HUDEP-2 (cell line): ENCODE measurements at regions not wholly inside any gene's neighbourhood (a gene's known extent, or its start where the extent isn't known, plus 50 kb on each side); places are given as distances from the start of the nearest gene placed in this dataset.
"Not testable (repeated sequence)": the region's sequence is repeated elsewhere in the genome, so short reads cannot be mapped to it uniquely, and the experiment has no call there.

Experiments used
- DNase-seq, 76 experiments: peaks; one replicate each; lab custom pipeline; 2025; ENCODE audit not compliant: unreplicated experiment in 76 of 76; lab: John Stamatoyannopoulos, UW

DNA sequence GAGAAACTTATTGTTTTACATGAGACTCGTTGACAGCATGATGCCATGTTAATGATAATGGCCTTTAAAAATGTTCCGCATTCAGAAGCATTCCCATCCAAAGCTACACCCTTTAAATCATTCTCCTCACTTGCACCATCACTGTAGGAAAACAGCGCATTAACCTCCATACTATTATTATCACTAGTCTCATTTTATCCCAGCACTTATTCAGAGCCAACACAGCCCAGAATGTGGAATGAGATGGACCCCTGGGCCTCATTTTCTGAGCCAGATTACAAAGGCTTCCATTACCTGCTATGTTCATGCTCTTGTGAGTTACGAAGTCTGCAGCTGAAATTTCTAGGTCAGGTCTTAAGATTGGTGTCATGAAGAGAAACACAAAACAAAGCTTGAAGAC lies 159.4 kb downstream of the HS3ST3A1 start:
- no peak for DNase-seq

DNA sequence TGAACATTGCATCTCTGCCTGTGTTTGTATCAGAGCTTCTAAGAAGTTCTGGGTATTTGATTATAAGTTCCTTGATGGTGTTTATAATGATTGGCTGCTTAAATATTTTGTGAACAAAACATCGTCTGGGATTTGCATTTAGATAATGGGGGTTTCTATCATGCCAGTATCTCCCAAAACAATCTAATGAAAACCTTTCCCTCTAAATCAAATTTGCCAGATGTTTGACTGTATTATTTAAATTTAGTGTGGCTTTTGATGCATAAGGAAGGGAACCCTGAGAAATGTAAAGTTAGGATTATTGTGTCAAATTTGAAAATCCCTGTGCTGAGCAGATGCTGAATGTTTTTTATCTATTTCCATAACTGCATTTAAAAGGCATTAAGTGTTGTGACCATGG lies 159.9 kb downstream of the HS3ST3A1 start:
- no peak for DNase-seq

DNA sequence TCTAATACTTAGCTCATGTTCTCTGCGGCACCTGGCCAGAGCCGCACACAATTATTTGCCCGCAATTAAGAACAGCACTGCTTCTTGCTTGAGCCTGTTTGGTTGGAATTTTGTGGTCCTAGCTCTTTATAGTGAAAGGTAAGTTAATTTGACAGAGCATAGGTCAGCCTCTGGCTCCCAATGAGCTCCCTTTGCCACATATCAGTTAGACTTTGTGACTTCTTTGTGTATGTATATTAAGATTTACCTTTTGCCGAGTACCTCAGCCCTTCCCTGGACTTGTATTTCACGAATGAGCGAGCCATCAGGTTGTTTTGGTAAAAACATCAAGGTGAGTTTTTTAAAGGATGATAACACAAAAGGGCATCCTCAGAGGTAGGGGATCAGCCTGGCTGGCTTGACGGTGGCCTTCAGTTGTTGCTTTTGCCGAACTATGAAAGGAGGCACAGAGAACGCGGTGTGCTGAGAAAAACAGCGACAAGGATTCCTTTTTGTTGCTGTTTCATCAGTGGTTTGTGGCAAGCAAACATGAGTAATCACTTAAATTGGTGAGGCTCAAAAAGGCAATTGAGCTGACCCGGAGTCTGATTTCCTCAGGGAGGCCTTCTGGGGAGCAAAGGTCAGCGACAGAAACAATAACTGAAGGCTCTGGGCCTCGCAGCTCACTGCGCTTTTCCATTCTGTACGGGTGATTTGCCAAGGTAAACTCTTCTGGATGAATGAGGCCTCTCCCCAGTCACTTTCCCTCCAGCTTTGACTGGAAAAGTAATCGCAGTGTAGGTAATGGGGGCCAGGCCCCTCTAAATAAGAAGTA lies 163.6 kb downstream of the HS3ST3A1 start:
- no peak for DNase-seq

DNA sequence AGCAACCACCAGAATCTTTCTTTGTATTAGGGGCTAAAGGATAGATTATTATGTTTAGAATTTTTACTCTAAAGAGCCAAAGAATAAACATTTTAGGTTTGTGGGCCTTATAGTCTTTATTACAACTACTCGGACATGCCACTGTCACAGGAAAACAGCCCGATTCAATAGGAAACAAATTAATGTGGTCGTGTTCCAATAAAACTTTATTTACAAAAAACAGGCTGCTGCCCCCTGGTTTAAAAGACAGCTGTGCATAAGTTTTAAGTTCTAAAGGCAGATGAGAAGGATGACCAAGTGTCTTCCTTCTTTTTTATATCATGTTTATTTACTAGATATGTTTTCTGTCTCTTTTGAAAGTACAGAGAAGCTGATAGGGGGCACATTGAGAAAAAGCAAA lies 166.5 kb downstream of the HS3ST3A1 start:
- no peak for DNase-seq

DNA sequence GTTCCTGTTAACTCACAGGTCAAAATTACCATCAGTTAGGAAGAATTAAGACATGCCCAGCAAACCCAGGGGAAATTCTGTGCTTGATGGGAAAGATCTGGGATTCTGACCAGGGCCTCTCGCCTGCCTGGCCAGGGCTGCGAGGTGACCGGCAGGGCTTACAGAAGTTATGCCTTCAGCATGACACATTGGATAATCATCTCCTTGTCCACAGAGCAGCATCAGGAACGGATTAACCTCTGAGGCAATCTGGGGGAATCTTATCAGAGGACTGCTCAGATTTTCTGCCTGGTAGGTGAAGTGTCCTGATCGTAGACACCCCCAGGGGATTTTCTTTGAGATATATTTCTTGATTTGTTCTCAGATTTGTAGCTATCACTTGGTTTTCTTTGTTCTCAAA lies 172.5 kb downstream of the HS3ST3A1 start:
- DNase-seq = no peak

DNA sequence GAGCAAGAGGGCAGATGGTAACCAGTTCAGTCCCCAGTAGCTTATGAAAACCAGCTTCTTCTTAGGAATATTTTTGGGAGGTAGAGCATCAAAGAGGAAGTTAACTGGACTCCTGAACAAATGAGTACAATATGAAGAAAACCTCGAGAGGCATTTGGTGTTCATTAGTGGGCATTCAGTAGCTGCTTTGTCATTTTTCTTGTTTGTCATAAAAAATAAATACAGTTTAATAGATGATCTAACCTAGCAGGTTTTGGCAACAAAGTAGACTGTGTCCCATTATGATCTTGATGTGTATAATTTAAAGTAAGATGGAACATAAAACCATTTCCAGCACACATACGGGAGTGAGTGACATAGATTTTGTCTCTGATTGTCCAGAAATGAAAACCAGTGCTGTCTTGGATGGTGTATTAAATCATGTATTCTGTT lies 173.1 kb downstream of the HS3ST3A1 start:
- DNase-seq = no peak

DNA sequence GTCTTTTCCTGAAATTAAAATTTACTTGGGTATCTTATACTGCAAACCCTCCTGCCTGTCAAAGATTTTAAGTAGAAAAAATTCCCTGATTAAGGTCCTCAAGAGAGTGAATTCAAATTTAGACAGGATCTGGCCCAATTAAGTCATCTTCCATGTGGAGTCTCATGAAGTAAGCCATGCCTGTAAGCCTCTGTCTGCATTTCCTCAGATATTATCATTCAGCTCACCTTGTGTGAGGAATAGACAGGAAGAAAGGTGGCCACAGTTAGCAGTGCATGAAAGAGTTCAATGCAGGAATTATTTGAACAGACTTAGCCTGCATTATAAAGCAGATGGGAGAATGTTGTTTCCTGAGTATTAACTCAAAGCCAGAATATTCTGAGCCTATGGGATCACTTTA lies 174.7 kb downstream of the HS3ST3A1 start:
- DNase-seq = no peak

DNA sequence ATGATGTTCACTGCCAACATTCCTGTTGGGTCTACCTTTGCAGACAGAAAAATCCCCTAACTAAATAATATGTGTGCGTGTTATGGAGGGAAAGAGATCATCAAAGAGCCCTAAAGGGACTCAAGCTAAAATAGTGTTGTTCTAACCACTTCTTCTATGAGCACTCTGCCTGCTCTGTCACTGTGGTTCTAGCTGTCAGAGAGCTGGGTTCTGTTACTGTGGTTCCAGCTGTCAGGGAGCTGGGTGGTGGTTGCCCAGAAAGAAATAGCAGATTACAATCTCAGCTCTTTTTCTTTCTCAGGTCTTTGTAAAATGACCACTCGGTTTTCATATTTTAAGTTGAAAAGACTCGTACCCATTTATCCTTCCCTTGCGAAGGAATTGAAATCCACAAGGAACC lies 176.3 kb downstream of the HS3ST3A1 start:
- DNase-seq = no peak

DNA sequence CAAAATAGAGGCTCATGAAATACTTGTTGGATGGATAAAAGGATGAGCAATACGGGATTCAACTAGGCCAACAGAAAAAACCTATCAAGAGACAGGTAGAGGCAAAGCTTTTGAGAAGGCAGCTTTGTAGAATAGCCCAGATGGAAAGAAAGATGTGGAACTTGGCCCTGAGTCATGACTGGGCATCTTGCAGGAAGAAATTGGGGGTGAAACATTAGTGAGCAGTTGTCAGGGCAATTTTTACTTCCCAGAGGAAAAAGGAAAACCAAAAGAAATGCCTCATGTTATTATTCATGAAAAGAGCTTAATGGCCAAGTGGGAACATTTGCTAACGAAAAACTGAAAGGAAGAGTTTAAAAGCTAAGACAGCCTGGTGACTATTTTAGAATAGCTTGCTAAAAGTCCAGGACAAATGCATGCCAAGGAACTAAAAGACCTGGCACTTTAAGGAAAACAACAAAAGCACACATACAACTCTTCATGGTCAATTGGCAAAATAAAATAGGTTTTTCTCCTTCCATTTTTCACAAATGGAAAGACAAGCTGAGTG lies 180.1 kb downstream of the HS3ST3A1 start:
- no peak for DNase-seq

DNA sequence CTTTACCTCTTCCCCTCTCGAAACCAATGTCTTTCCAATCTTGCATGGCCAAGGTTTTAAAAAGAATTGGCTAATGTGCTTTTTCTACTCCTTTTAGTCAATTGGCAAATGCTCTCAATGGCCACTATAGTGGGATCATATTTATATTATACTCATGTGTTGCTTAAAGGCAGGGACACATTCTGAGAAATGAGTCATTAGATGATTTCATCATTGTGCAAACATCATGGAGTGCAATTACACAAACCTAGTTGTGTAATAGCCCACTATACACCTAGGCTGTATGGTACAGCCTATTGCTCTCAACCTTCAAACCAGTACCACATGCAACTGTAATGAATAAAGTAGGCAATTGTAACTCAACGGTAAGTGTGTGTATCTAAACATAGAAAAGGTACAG lies 180.9 kb downstream of the HS3ST3A1 start:
- no peak for DNase-seq

DNA sequence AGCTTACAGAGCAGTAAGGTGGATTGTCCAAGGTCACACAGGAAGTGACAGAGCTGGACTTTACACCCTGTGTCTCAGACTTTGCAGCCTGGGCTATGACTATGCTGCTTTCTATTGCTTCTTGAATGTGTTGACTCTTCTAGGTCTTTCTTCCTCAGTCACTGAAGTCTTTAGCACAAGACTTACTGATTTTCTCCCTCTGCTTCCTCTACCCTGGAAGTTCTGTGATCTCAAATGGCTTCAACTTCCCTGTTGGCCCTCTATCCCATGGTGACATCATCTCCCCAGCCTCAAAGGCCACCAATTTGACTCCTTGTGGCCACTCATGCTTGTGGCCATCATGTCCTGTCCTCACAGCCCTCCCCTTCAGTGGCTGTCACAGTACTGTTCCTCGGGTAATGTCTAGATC lies 181.3 kb downstream of the HS3ST3A1 start:
- DNase-seq = no peak

DNA sequence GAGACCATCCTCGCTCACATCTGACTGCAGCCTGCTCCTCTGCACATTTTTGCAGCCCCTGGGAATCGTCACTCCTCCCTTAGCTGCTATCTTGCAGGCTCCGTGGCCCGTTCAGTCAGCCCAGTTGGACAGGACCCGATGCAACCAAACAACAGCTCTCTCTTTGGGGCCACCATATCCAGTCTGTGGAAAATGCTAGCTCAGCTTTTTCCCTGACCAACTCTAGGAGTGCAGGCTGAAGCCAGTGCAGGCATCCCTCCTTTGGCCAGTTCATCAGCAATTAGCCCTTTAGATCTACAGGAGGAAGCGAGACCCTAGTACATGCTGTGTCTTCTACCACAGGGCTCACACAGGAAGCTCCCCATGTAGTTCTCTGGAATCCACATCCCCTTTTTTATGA lies 182.1 kb downstream of the HS3ST3A1 start:
- DNase-seq = no peak

DNA sequence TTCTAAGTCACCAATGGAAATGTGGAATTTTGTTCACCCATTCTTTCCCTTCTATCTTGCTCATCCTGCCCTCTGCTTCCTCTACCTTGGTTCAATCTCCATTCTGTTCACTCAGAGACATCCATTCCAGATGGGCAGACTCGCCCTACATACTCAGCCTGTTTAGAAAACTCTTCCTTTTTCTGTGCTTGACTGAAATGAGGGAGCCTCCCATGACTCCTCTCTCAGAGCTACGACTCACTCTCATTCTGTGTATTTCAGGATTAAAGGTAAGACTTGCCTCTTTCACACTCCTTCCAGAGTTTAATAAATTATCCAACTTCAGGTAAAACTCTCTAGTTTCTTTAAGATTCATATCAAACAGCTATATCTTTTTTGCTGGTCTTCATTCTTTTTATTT lies 182.8 kb downstream of the HS3ST3A1 start:
- no peak for DNase-seq

DNA sequence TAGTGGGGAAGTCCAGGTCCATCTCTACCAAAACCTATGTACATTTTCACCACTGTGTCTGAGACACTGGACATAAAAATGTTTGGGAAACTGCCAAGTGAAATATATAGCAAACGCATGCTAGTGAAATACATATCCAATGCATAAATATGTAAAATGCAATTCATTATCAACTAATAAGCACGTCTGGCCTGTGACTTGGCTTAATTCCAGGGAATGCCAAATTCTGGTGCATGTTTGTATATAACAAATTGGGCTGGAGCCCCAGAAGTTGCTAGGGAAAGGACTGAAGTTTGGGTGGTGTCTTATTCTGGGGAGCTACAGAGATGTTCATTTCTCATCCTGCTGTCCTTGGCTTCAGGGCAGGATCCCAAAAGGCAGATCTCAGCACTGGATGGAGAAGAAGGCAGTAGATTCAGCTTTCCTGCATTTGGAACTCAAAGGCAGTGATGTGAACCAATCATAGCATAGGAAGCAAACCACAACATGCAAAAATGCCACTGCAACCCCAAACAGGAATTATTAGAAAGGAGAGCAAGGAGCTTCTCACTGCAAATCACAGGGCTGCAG lies 184.3 kb downstream of the HS3ST3A1 start:
- no peak for DNase-seq

DNA sequence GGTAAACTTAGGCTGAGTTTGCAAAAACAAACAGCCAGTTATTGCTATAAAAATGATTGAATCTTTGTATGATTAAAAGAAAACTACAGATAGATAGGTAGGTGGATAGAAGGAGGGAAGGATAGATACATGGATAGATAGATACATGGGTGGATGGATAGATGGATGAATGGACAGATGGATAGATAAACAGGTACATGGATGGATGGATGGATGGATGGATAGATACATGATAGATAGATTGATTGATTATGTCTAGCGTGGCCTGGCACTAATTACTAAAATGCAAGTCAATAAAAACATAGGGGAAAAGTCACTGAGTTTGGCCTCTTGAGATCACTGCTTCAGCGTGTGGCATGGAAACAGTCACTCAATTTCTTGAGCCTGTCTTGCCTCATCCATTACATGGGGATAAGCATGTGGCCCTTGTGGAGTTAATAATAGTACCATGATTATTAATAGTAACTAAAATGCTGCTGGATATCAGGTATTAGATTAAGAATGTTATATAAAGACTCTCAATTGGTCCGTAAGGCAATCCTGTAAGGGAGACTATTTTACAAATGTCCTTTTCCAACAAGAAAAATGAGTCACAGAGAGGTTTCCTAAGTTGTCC lies 184.9 kb downstream of the HS3ST3A1 start:
- DNase-seq = no peak

DNA sequence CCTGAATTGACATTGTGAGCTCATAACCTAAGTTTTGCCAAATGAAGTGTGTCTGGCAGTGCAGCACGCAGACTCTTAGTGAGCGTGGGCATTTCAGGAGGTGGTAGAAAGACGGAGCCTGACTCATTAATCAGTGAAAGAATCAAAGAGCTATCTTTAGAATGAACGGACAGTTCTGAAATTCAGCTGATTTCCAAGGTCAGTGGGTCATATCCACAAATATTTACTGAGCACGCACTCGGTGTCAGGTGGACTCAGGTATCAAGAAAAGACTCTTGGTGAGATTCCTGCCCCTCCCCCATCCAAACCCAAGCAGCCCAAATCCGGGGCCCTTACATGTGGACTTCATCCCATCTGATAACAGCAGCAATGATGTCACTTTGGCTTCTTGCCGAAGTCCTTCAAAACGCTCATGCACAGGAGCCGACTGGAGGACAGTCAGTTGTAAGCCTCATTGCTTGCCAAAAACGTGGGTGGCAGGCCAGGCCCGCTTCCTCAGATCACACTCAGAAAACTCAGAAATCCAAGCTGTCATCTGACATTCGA lies 185.8 kb downstream of the HS3ST3A1 start:
- DNase-seq = peak in 33 of 76 experiments; percentile 0 to 70 (median 15)

DNA sequence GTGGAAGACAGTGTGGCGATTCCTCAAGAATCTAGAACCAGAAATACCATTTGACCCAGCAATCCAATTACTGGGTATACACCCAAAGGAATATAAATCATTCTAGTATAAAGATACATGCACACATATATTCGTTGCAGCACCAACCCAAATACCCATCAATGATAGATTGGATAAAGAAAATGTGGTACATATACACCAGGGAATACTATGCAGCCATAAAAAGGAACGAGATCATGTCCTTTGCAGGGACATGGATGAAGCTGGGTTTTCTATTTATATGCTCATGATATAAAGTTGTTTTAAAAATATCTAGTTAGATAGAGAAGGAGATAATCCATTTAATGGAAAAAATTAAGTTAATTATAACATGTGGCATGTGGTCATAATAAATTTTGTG lies 186.5 kb downstream of the HS3ST3A1 start:
- DNase-seq = not testable (repeated sequence)

DNA sequence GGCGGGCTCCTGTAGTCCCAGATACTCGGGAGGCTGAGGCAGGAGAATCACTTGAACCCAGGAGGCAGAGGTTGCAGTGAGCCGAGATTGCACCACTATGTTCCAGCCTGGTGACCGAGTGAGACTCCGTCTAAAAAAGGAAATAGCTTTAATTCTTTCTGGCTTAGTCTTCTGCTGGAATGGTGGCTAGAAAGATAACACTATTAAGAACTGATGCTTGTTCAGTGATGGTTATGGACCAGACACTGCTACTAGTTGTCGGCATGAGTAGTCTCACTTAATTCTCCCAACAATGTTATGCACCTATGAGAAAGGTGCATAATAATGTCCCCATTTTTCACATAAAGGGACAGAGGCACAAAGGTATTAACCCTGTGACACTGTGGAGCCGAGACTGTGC lies 188.7 kb downstream of the HS3ST3A1 start:
- DNase-seq = no peak

DNA sequence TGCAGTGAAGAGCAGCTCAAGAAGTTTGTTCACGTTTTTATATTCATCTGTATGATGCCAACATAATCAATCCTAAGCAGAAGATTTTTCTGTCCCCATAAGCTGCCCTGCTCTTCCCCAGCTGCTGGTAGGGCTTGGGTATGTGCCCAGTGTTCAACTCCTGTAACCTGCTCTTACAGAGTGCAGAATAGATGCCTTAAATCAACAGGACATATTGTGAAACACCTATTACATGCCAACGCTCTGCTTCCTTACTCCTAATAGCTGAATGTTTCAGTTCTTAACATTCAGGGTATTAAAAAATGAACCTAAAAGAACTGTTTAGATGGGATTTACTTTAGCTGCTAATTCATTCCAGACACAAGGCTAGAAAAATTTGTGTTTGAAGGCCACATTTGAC lies 190.9 kb downstream of the HS3ST3A1 start:
- no peak for DNase-seq

DNA sequence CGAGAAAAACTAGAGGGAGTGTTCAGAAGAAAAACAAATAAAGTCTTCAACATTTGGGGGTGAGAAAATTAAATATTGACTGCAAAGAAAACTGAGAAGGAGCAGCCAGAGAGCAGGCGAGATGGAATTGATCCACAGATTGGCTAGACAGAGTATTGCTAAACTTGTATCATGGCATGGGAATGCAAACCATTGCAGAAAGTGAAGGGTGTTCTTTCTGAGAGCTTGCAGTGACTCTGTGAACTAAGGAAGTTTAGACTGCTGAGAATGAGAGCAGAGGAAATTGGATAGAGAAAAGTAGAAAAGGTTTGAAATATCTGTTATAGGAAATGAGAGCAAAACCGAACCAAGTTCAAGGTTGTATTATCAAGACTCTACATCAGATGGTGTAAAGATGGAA lies 191.5 kb downstream of the HS3ST3A1 start:
- DNase-seq = no peak

DNA sequence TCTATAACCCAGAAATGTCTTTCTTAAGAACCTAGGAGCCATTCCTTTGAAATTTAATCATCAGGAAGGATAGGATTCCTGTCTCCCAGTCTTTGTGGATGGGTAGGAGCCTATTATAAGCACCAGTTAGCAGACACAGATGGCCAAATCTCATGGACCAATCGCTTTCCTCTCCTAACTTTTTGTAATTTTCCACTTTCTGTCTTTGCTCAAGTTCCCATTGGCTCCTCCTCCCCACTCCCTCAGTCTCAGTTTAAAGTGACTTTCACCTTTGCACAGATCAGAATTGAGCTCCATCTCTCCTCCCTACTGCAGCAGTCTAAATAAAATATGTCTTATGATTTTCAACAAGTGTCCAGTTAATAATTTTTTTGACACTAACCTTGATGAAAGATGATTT lies 192.3 kb downstream of the HS3ST3A1 start:
- no peak for DNase-seq

DNA sequence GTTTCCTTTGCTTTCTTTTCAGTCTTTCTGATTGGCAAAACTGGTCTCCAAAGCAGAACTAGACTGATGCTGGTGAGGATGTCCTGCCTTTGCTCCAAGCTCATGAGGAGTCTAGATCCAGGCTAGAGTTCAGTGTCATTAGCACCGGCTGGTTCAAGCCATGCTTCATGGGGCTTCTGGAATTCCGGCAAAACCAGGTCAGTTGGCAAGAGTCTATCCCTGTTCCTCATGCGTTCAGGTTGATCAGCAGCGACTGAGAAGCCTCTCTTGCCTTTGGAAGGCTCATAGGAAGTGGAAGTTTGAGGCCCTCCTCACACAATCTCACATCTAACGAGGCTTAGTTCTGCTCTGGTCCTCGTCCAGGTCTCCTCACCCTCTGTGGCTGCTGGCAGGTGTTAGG lies 194.3 kb downstream of the HS3ST3A1 start:
- no peak for DNase-seq
